A549 (cell line): ENCODE measurements at regions not wholly inside any gene's neighbourhood (a gene's known extent, or its start where the extent isn't known, plus 50 kb on each side); places are given as distances from the start of the nearest gene placed in this dataset.

Experiments used
- BHLHE40 ChIP-seq: IDR thresholded peaks from 2 replicates; pipeline ENCODE4 v1.6.1; 2012; ENCODE audit warnings: low read depth, low read length, inconsistent platforms
- CHD2 ChIP-seq: fragments of 150-350 bp; IDR thresholded peaks from 2 replicates; pipeline ENCODE4 v1.6.1; 2014; ENCODE audit warnings: low read length; ENCODE audit not compliant: partially characterized antibody
- EHMT2 ChIP-seq: fragments of 200-600 bp; sonication (generic); IDR thresholded peaks from 2 replicates; pipeline ENCODE4 v1.6.1; 2016; ENCODE audit warnings: antibody characterized with exemption, low read depth, mild to moderate bottlenecking, moderate library complexity
- ESRRA ChIP-seq: fragments of 150-350 bp; IDR thresholded peaks from 2 replicates; pipeline ENCODE4 v1.6.1; 2014; ENCODE audit warnings: mild to moderate bottlenecking, low read length, borderline replicate concordance
- GATA3 ChIP-seq: IDR thresholded peaks from 2 replicates; pipeline ENCODE4 v1.6.1; 2012; ENCODE audit warnings: borderline replicate concordance
- MAZ ChIP-seq: fragments of 150-350 bp; IDR thresholded peaks from 2 replicates; pipeline ENCODE4 v1.6.1; 2014; ENCODE audit warnings: antibody characterized with exemption, low read depth, low read length, borderline replicate concordance
- PBX3 ChIP-seq: IDR thresholded peaks from 2 replicates; pipeline ENCODE4 v1.6.1; 2012
- POLR2A ChIP-seq: IDR thresholded peaks from 2 replicates; pipeline ENCODE4 v1.6.1; 2012; ENCODE audit warnings: mild to moderate bottlenecking, low read length
- TF ChIP-seq, protein P1 (sequence below): fragments of >200 bp; sonication (Bioruptor Twin); formaldehyde crosslinking; IDR thresholded peaks from 3 replicates; pipeline ENCODE4 v1.5.1; 2016
- TF ChIP-seq, protein P2 (sequence below): IDR thresholded peaks from 2 replicates; pipeline ENCODE4 v1.6.1; 2012

- TF ChIP-seq, protein P1, sequence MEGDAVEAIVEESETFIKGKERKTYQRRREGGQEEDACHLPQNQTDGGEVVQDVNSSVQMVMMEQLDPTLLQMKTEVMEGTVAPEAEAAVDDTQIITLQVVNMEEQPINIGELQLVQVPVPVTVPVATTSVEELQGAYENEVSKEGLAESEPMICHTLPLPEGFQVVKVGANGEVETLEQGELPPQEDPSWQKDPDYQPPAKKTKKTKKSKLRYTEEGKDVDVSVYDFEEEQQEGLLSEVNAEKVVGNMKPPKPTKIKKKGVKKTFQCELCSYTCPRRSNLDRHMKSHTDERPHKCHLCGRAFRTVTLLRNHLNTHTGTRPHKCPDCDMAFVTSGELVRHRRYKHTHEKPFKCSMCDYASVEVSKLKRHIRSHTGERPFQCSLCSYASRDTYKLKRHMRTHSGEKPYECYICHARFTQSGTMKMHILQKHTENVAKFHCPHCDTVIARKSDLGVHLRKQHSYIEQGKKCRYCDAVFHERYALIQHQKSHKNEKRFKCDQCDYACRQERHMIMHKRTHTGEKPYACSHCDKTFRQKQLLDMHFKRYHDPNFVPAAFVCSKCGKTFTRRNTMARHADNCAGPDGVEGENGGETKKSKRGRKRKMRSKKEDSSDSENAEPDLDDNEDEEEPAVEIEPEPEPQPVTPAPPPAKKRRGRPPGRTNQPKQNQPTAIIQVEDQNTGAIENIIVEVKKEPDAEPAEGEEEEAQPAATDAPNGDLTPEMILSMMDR, result no peak
- TF ChIP-seq, protein P2, sequence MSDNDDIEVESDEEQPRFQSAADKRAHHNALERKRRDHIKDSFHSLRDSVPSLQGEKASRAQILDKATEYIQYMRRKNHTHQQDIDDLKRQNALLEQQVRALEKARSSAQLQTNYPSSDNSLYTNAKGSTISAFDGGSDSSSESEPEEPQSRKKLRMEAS, result no peak
- no peak for TF ChIP-seq BHLHE40
- TF ChIP-seq CHD2, result no peak
- TF ChIP-seq GATA3, result no peak
- no peak for TF ChIP-seq POLR2A
- TF ChIP-seq MAZ, result no peak
- no peak for TF ChIP-seq EHMT2
- TF ChIP-seq PBX3, result no peak
- no peak for TF ChIP-seq ESRRA
Measured at GRCh38 chr17:12312692-12313091, 292.0 kb downstream of the MAP2K4 start.
